ENCODE measurements at regions not wholly inside any gene's neighbourhood (a gene's known extent, or its start where the extent isn't known, plus 50 kb on each side); places are given as distances from the start of the nearest gene placed in this dataset.
A peak's percentile ranks its signal among the peaks of the same experiment; 100 is the strongest.
"Not testable (repeated sequence)": the region's sequence is repeated elsewhere in the genome, so short reads cannot be mapped to it uniquely, and the experiment has no call there.

DNA sequence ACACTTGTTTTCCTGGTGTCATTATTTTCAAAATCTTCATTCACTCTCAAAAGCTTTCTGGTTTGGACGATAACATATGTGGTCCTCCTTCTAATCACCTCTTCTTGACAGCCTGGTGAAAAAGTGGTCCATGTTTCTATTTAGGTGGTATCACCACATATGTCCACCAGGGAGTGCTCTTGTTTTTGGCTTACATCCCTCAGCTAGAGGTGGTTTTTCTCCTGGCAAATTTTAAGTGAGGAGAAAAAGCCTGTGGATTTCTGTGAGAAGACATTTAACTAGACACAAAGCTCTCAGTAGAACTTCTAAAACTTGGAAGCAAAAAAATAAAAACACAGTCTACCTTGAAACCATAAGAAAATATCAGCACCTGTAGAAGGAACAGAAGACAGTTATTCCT is 58.0 kb upstream of the FRMPD4 start:
- ATAC-seq (ENCODE audit: insufficient read depth, low read depth) = no peak
- Histone ChIP-seq H3K36me3 (ENCODE audit: insufficient read depth, low read length) (no peaks in the 10 kb centered on the region), H3K4me3 (ENCODE audit: low read depth in 1 of 2, low read length in 2 of 2) (no peak overlapping the region), H3K27me3 (ENCODE audit: insufficient read depth, low read length, poor library complexity) (no peaks in the 10 kb centered on the region), H2AFZ (ENCODE audit: low read depth, low read length) (no peak overlapping the region), H3K9me3 (ENCODE audit: insufficient read depth, low read length, severe bottlenecking) (no peaks in the 10 kb centered on the region), H3K9ac (ENCODE audit: low read depth, low read length) (no peak overlapping the region), H3K4me2 (ENCODE audit: insufficient read depth, low read length) (no peak overlapping the region), H3K4me1 (ENCODE audit: insufficient read depth, low read length) (no peaks in the 10 kb centered on the region), H4K20me1 (ENCODE audit: insufficient read depth, low read length) (no peaks in the 10 kb centered on the region), H3K79me2 (ENCODE audit: insufficient read depth, low read length) (no peaks in the 10 kb centered on the region), H3K27ac (ENCODE audit: low read length) (no peak overlapping the region)
- TF ChIP-seq EZH2 (IDR thresholded peaks at IDR 0.05; ENCODE audit: borderline replicate concordance, low read depth, low read length, severe bottlenecking) = no peak
- TF ChIP-seq, protein P1, sequence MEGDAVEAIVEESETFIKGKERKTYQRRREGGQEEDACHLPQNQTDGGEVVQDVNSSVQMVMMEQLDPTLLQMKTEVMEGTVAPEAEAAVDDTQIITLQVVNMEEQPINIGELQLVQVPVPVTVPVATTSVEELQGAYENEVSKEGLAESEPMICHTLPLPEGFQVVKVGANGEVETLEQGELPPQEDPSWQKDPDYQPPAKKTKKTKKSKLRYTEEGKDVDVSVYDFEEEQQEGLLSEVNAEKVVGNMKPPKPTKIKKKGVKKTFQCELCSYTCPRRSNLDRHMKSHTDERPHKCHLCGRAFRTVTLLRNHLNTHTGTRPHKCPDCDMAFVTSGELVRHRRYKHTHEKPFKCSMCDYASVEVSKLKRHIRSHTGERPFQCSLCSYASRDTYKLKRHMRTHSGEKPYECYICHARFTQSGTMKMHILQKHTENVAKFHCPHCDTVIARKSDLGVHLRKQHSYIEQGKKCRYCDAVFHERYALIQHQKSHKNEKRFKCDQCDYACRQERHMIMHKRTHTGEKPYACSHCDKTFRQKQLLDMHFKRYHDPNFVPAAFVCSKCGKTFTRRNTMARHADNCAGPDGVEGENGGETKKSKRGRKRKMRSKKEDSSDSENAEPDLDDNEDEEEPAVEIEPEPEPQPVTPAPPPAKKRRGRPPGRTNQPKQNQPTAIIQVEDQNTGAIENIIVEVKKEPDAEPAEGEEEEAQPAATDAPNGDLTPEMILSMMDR (IDR thresholded peaks at IDR 0.05; ENCODE audit: borderline replicate concordance, extremely low read depth, low read length, poor library complexity, severe bottlenecking) = peak; percentile 59
- DNase-seq = no peak

DNA sequence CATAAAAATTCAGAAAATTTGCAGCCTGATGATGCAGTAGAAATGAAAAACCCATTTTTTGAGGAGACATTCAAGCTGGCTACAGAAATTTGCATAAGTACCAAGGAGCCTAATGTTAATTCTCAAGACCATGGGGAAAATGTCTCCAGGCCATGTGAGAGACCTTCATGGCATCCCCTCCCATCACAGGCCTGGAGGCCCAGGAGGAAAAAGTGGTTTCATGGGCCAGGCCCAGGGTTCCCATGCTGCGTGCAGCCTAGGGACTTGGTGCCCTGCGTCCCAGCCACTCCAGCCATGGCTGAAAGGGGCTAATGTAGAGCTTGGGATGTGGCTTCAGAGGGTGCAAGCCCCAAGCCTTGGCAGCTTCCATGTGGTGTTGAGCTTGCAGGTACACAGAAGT is 55.3 kb upstream of the FRMPD4 start:
- H3K27me3 ChIP-seq (ENCODE audit: insufficient read depth, low read length, poor library complexity); H3K27ac ChIP-seq (ENCODE audit: low read length); H3K4me3 ChIP-seq (ENCODE audit: low read depth in 1 of 2, low read length in 2 of 2); H3K4me1 ChIP-seq (ENCODE audit: insufficient read depth, low read length); H2AFZ ChIP-seq (ENCODE audit: low read depth, low read length); H3K36me3 ChIP-seq (ENCODE audit: insufficient read depth, low read length); H3K9ac ChIP-seq (ENCODE audit: low read depth, low read length); DNase-seq; H3K79me2 ChIP-seq (ENCODE audit: insufficient read depth, low read length); ATAC-seq (ENCODE audit: insufficient read depth, low read depth); H3K4me2 ChIP-seq (ENCODE audit: insufficient read depth, low read length); H3K9me3 ChIP-seq (ENCODE audit: insufficient read depth, low read length, severe bottlenecking); H4K20me1 ChIP-seq (ENCODE audit: insufficient read depth, low read length): not testable (repeated sequence)

All from DND-41 (cell line).